ENCODE measurements at regions not wholly inside any gene's neighbourhood (a gene's known extent, or its start where the extent isn't known, plus 50 kb on each side); places are given as distances from the start of the nearest gene placed in this dataset.
A peak's percentile ranks its signal among the peaks of the same experiment; 100 is the strongest.

- no peak for TF ChIP-seq CTCF (IDR thresholded peaks at IDR 0.05; ENCODE audit: unreplicated experiment in 3 of 3)
- H3K4me3 Mint-ChIP-seq: no peak overlapping the region
- no peaks in the 10 kb centered on the region for H3K36me3 Mint-ChIP-seq (ENCODE audit: low read depth)
- peaks cover 8% of the 10 kb centered on the region for H3K4me1 Mint-ChIP-seq
- H3K9me3 Mint-ChIP-seq: no peaks in the 10 kb centered on the region
- no peaks in the 10 kb centered on the region for H3K27me3 Mint-ChIP-seq (ENCODE audit: low read depth)
- peak overlapping the region in 2 of 3 experiments; percentile 17 to 24 for H3K27ac Mint-ChIP-seq
These were observed 505.4 kb downstream of the CPS1 start for GRCh38 chr2:211061612-211062296.

- Mint-ChIP-seq H3K4me3 (no peak overlapping the region), H3K27me3 (ENCODE audit: low read depth) (no peaks in the 10 kb centered on the region), H3K36me3 (ENCODE audit: low read depth) (no peaks in the 10 kb centered on the region), H3K27ac (peak overlapping the region in 2 of 3 experiments; percentile 17 to 24), H3K9me3 (no peaks in the 10 kb centered on the region), H3K4me1 (peaks cover 8% of the 10 kb centered on the region)
- TF ChIP-seq CTCF (IDR thresholded peaks at IDR 0.05; ENCODE audit: unreplicated experiment in 3 of 3): no peak
These were observed 505.9 kb downstream of the CPS1 start for GRCh38 chr2:211062297-211062612.

- Mint-ChIP-seq H3K27ac (no peak overlapping the region), H3K9me3 (no peaks in the 10 kb centered on the region), H3K36me3 (ENCODE audit: low read depth) (no peaks in the 10 kb centered on the region), H3K4me3 (no peak overlapping the region), H3K27me3 (ENCODE audit: low read depth) (no peaks in the 10 kb centered on the region), H3K4me1 (peaks cover 2% of the 10 kb centered on the region)
- TF ChIP-seq CTCF (IDR thresholded peaks at IDR 0.05; ENCODE audit: unreplicated experiment in 3 of 3): no peak
These were observed 510.6 kb downstream of the CPS1 start for GRCh38 chr2:211067029-211067428.

- no peak overlapping the region for H3K4me3 Mint-ChIP-seq
- H3K27me3 Mint-ChIP-seq (ENCODE audit: low read depth): no peaks in the 10 kb centered on the region
- H3K36me3 Mint-ChIP-seq (ENCODE audit: low read depth): no peaks in the 10 kb centered on the region
- H3K9me3 Mint-ChIP-seq: no peaks in the 10 kb centered on the region
- no peak overlapping the region for H3K27ac Mint-ChIP-seq
- H3K4me1 Mint-ChIP-seq: no peaks in the 10 kb centered on the region
- no peak for TF ChIP-seq CTCF (IDR thresholded peaks at IDR 0.05; ENCODE audit: unreplicated experiment in 3 of 3)
These were observed 511.8 kb downstream of the CPS1 start for GRCh38 chr2:211068108-211068780.

- H3K27ac Mint-ChIP-seq: no peak overlapping the region
- H3K27me3 Mint-ChIP-seq (ENCODE audit: low read depth): no peaks in the 10 kb centered on the region
- no peak overlapping the region for H3K4me3 Mint-ChIP-seq
- H3K36me3 Mint-ChIP-seq (ENCODE audit: low read depth): no peaks in the 10 kb centered on the region
- no peaks in the 10 kb centered on the region for H3K9me3 Mint-ChIP-seq
- no peaks in the 10 kb centered on the region for H3K4me1 Mint-ChIP-seq
- no peak for TF ChIP-seq CTCF (IDR thresholded peaks at IDR 0.05; ENCODE audit: unreplicated experiment in 3 of 3)
These were observed 514.1 kb downstream of the CPS1 start for GRCh38 chr2:211070547-211070946.
